Stimulated activated CD4-positive, alpha-beta T cell treated with anti-CD3 and anti-CD28 coated beads, Interleukin-1b, Interleukin-23, amount 100 ng/mL, for 24 hours (primary cell): ENCODE measurements at regions not wholly inside any gene's neighbourhood (a gene's known extent, or its start where the extent isn't known, plus 50 kb on each side); places are given as distances from the start of the nearest gene placed in this dataset.

Experiments
- DNase-seq, 4 experiments: peaks; one replicate each; pipeline ENCODE4 v3.0.0-alpha.2; 2020; ENCODE audit warnings: low read depth in 4 of 4, low spot score in 1 of 4

DNA sequence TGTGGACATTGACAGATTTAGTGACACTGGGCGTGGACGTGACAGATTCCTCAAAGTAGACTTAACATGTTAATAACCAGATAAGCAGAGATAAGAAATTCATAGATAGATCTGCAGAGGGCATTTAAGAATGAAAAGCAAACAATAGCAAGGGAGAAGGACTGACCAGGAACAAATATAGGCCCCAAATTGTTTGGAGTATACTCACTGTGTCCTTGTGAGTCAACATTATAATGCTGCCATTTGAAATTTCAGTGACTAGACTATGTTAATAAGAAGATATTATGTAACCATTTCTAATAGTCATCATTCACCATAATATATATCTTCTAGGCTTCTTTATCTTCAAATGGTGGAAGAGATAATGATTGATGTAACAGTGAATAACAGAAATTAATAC lies 78.1 kb upstream of the SLC38A11 start:
- no peak for DNase-seq

DNA sequence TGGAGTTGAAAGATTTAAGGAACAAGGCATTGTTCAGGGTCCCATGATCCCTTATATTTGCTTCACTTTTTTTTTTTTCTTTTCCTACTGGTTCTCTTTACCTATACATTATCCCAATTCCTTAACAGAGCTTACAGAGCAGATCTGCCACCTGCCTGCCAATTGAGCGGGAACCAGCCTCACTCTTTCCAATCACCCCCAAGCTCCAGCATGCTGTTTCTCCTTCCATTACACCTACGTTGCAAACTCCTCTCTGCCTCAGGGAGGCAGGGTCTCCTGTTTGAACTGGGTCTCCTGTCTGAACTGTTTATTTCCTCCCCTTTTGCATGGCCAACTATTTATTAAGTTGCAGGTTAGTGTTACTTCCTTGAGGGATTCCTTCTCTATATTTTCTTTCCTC lies 77.2 kb upstream of the SLC38A11 start:
- DNase-seq, result no peak

DNA sequence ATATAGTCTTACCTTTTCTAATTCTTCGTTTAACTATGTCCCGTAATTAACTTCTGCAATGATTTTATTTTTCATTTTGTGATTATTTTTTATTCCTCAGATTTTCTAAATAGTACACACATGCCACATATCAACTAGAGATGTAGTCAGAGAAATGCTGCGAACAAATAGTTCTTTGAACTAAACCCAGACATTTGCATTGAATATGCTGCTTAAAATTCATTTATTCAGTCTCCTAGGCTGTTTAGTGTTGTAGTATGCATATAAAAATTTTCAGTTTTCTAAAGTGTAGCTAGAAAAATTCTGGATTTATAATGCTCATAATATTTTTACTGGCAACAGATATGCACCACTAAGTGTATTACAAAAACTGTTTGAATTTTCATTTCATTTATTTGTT lies 68.9 kb upstream of the SLC38A11 start:
- DNase-seq, result no peak

DNA sequence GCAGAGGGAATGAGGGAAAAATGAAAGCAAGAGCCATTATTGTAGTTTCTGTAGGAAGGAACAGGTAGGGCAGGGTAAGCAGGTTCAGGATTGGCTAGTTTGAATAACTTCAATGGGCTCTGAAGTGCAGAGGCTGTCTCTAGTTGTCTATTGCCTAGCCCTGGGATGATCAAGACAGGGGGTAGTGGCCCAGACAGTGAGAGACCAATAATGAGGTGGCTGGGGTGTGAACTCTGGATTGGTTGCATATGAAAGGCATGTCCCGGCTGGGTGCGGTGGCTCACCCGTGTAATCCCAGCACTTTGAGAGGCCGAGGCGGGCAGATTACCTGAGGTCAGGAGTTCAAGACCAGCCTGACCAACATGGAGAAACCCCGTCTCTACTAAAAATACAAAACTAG lies 67.5 kb upstream of the SLC38A11 start:
- DNase-seq, result no peak

DNA sequence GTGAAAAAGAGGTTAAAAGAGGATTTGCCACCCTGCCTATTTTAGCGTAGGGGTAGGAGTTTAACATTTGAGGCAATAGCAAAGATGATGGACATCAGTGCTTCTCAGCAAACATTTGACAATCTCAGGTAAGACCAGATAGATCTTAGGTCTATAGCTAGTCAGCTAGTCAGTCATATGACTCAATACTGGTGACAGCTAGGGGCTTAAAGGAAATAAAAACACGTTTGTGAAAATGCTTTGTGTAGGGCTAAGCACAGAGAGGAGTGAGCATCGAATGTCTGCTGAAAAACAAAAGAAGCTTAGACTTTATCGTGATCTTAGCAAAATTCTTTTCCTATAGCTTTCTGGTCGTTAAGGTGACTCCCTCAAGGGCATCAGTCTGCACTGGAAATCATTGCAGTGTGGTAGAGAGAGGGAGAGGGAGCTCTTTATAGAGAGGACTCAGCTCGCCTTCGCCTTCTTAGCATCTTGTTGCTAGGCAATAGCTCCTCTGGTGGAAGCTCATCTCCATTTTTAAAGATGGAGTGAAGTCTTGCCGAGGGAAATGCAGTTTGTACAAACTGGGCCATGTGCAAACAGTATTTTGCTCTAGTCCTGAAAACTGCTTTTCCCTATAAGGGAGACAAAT lies 62.8 kb upstream of the SLC38A11 start:
- no peak for DNase-seq

DNA sequence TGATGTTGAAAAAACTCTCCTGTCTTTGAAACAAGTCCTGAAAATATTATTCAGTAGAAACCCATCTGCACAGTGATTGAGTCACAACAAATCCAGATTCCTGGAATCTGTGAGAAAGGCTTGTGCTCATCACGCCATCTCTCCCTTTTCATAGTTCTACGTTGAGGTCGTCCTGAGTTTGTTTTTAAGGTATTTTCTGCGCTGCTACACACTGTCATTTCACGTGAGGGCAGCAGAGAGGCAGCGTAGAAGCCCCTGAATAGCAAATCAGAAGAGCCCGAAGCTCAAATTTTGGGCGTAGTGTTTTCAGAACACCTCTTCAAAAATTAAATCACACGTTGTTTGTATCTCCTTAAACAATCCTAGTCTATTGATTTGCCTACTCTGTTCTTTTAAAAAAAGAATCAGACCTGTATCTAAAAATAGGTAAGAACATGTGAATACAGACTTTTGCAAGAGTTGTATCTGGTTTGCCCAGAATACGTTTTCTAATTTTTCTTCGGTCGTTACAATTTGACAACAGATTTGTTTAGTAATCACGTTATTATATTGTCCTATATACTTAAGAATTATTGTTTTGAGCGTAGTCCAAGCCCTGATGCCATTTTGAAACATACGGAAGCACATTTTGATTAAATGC lies 61.6 kb upstream of the SLC38A11 start:
- no peak for DNase-seq

DNA sequence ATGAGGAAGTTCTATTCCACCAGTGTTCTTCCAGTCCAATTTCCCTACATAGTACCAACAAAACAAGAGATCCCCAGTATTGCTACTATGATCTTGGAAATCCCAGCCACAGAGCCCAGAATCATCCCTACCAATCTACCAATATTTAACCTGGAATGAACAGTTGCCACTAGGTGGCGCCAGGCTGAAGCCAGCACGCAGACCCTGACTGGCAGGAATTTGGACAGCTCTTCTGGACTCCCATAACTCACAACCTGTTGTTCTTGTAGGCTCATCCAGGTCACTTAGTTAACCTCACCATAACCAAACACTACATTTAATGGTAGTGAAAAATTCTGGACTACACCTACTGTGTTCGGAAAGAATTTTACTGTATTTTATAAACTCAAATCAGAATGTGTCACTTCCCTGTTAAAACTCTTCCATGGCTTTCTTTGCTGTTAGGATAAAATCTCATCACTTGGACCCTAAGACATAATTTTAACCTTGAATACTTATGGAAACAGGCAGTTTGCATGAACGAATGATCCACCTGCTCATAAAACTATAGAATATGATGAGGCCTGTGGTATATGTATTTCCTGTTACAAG lies 59.8 kb upstream of the SLC38A11 start:
- peak; percentile 20 to 45 (median 27) for DNase-seq

DNA sequence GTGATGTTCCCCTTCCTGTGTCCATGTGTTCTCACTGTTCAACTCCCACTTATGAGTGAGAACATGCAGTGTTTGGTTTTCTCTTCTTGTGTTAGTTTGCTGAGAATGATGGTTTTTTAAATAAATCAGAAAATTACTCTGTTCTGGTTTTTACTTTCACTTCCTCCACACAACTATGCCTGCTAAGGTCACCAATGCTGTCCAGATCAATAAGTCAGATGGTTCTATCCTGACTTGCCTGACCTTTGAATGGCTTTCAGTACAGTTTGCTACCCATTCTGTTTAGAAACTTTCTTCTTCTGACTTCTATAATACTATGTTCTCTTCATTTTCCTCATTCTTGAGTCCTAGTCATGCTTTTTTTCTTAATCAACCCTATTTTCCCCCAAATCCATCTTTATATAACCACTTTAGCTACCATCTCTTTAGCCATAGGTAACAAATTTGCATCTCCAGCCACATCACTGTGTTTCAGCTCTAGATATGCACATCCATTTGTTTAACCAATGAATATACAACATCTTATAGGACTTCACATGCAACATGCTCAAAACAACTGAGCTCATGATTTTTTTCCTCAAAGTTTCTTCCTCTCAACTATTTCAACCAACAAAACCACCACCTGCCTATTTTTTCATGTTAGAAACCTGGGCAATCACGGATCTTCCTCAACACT lies 58.8 kb upstream of the SLC38A11 start:
- DNase-seq, result no peak

DNA sequence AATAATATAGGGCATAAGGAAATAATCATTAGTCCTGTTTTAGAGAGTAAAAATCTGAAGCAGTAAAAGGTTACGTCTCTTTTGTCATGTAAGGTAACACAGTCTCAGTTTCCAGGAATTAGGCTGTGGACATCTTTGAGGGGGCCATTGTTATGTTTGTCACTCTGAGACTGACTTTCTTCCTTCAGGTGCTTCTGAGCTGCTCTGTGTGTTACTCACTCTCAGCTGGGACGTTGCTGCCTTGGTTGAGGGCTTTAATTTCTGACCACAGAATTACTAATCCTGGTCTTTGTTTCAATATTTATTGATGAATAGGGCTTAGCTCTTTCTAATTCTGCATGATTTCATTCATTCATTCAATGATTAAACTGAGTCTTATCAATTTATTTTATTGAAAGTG lies 55.9 kb upstream of the SLC38A11 start:
- DNase-seq, result no peak

DNA sequence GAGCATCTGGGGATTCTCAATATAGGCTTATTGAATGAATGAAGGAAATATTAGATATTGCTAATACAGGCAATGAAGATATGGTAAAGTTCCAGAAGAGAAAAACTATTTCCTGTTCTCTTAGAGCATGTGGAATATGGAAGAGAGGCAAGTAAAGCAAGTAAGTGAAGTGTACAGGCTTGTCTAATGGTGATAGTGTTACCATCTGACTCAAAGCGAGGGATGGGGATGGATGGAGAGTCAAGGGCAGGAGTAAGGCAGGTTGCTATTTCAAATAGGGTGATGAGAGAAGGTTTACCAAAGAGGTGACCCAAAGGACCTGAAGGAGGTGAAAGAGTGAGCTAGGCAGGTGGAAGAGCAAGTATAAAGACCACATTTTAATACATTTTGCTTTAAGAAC lies 55.2 kb upstream of the SLC38A11 start:
- no peak for DNase-seq

DNA sequence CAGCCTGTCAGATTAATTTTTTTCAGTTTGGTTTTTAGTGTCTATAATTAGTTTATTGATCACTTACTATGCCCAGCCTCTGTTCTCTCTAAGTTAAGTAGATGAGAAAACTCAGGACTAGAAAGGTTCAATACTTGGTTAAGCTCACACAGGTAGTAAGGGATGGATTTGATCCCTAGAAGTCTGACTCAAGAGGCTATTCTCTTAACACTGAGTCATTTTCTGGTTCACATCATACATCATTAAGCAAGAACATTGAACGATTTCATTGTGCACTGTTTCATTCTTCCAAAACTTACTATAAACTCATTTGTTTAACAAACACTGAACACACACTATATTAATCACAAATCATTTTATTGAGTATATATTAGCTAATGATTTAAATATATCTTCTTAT lies 54.1 kb upstream of the SLC38A11 start:
- DNase-seq, result no peak

DNA sequence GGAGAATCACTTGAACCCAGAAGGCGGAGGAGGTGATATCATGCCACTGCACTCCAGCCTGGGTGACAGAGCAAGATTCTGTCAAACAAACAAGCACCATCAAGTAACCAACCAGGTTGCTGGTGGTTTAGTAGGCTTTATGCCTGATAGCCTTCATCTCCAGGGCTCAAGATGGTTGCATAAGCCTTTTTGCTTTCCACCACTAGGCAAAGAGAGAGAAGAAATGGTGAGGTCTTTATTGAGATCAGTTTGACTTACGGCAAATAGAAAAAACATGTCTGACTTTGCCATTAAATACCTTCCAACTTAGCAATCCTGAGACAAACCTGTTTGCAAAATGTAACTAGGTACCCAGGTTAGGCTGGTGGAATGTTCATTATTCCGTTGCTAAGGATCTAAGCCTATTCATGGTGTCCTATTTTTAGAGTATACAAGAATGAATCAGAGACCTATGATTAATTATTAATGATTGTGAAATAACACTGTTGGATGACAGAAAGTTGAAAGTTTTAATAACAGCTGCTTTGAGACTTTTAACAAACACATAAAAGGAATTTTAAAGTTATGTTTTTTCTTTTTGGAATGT lies 53.5 kb upstream of the SLC38A11 start:
- DNase-seq, result no peak

DNA sequence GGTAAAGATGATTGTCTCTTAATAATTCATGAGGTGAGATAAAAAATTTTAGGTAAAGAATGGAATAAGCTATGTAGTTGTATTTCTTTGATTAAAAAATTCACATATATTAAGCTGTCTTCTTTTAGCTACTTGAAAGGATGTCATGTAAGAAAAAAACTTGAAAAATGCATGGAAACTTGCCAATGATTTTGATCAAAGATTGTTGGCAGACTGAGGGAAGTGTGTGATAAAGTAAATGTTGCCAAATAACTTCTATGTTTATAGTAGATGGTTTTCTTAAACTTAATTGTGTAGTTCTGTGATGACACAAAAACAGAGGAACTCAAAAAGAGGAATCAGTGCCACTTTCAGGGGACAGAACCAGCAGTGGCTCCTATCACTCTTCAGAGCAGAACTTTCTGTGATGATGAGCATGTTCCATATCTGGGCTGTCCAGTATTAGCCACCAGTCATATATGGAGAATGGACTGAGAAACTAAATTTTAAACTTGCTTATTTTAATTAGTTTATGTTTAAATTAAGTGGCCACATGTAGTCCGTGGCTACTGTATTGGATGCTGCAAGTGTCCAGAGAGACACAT lies 51.9 kb upstream of the SLC38A11 start:
- no peak for DNase-seq
